SK-N-SH treated with all-trans-retinoic acid at 6 μM for 48 hours (cell line): ENCODE measurements at regions not wholly inside any gene's neighbourhood (a gene's known extent, or its start where the extent isn't known, plus 50 kb on each side); places are given as distances from the start of the nearest gene placed in this dataset.

Experiments
- ARNTL ChIP-seq: fragments of 450-650 bp; formaldehyde crosslinking; IDR thresholded peaks from 2 replicates; pipeline ENCODE4 v1.5.0; 2020; ENCODE audit warnings: low read depth, mild to moderate bottlenecking, moderate library complexity, borderline replicate concordance
- TCF4 ChIP-seq: fragments of 250-450 bp; sonication (Bioruptor Pico); IDR thresholded peaks from 2 replicates; pipeline ENCODE4 v1.8.0; 2021; ENCODE audit warnings: mild to moderate bottlenecking, moderate library complexity, borderline replicate concordance
- ZFP3 ChIP-seq: fragments of 250-450 bp; sonication (Bioruptor Pico); IDR thresholded peaks from 2 replicates; pipeline ENCODE4 v1.5.0; 2020; ENCODE audit warnings: mild to moderate bottlenecking, moderate library complexity
- ZFP30 ChIP-seq: fragments of 450-650 bp; formaldehyde crosslinking; IDR thresholded peaks from 2 replicates; pipeline ENCODE4 v1.5.0; 2022; ENCODE audit warnings: mild to moderate bottlenecking, moderate library complexity
- ZNF565 ChIP-seq: fragments of 450-650 bp; formaldehyde crosslinking; conservative IDR thresholded peaks from 2 replicates; pipeline ENCODE4 v1.5.0; 2020; ENCODE audit warnings: low read depth, mild to moderate bottlenecking, moderate library complexity
- ZNF8 ChIP-seq: fragments of 450-650 bp; formaldehyde crosslinking; IDR thresholded peaks from 2 replicates; pipeline ENCODE4 v1.5.0; 2020; ENCODE audit warnings: mild to moderate bottlenecking, moderate library complexity
- TF ChIP-seq, protein P1 (sequence below): fragments of 250-450 bp; sonication (Bioruptor Pico); IDR thresholded peaks from 2 replicates; pipeline ENCODE4 v1.8.0; 2020; ENCODE audit warnings: mild to moderate bottlenecking, moderate library complexity, borderline replicate concordance
- TF ChIP-seq, protein P2 (sequence below): fragments of 250-450 bp; sonication (Bioruptor Pico); IDR thresholded peaks from 2 replicates; pipeline ENCODE4 v1.5.1; 2020; ENCODE audit warnings: low read depth, mild to moderate bottlenecking, moderate library complexity

DNA sequence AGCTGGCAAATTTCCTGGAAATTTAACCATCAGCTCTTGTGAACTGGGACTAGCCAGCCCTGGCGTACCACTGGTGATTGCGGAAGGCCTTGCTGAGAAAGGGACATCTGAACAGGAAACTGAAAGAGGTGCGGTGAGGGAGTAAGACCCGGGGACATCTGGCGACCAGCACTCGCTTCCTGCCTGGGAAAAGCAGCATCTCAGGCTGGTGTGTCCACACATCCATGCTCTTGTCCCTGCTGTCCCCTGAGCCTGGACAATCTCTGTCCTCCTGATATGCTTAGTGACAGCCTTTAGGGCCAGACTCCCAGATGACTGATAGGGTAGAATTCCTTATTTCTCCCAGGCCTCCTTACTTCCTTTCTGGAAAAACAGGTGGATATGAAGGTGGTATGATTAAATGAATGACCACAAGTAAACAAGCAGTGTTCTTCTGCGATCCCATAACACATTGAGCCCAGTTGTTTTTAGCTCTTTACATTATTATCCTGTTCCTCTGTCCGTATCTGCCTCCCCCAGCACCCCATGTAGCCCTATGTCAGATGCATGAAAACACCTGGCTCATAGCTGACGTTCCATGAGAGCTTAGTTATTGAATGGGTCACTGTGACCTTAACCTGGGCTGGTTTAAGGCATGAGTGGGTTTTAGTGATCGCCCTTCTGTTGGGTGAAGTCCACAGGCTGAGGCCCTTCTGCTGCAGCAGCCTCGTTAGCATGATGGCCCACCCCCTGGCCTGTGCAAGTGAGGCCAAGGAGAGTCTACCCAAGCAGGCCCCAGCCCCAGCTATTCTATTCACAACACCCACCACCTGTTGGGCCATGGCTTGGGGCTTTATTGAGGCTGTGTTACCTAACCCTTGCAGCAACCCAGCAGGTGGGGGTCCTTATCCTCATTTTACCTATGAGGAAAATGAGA, 76.1 kb upstream of the GADD45A start:
- TF ChIP-seq ZNF8, result peak; percentile 94
- TF ChIP-seq, protein P1, sequence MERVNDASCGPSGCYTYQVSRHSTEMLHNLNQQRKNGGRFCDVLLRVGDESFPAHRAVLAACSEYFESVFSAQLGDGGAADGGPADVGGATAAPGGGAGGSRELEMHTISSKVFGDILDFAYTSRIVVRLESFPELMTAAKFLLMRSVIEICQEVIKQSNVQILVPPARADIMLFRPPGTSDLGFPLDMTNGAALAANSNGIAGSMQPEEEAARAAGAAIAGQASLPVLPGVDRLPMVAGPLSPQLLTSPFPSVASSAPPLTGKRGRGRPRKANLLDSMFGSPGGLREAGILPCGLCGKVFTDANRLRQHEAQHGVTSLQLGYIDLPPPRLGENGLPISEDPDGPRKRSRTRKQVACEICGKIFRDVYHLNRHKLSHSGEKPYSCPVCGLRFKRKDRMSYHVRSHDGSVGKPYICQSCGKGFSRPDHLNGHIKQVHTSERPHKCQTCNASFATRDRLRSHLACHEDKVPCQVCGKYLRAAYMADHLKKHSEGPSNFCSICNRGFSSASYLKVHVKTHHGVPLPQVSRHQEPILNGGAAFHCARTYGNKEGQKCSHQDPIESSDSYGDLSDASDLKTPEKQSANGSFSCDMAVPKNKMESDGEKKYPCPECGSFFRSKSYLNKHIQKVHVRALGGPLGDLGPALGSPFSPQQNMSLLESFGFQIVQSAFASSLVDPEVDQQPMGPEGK (CRISPR knock-in tag), result no peak
- TF ChIP-seq, protein P2, sequence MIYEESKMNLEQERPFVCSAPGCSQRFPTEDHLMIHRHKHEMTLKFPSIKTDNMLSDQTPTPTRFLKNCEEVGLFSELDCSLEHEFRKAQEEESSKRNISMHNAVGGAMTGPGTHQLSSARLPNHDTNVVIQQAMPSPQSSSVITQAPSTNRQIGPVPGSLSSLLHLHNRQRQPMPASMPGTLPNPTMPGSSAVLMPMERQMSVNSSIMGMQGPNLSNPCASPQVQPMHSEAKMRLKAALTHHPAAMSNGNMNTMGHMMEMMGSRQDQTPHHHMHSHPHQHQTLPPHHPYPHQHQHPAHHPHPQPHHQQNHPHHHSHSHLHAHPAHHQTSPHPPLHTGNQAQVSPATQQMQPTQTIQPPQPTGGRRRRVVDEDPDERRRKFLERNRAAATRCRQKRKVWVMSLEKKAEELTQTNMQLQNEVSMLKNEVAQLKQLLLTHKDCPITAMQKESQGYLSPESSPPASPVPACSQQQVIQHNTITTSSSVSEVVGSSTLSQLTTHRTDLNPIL (CRISPR knock-in tag), result no peak
- TF ChIP-seq ZNF565, result no peak
- no peak for TF ChIP-seq ZFP3
- TF ChIP-seq ZFP30, result no peak
- no peak for TF ChIP-seq ARNTL (CRISPR knock-in tag)
- TF ChIP-seq TCF4, result peak; percentile 92
